Mesothelial cell of epicardium (in vitro differentiated cells): ENCODE measurements at regions not wholly inside any gene's neighbourhood (a gene's known extent, or its start where the extent isn't known, plus 50 kb on each side); places are given as distances from the start of the nearest gene placed in this dataset.
"Not testable (repeated sequence)": the region's sequence is repeated elsewhere in the genome, so short reads cannot be mapped to it uniquely, and the experiment has no call there.

ENCODE experiments used
- DNase-seq, 2 experiments: peaks; one replicate each; pipeline ENCODE4 v3.0.0; 2021; ENCODE audit warnings: low spot score in 2 of 2; ENCODE audit not compliant: unreplicated experiment in 2 of 2
- H3K27ac Mint-ChIP-seq: 2 replicates; pipeline ENCODE4 v1.8.0; 2021; ENCODE audit warnings: mixed read lengths
- H3K27me3 Mint-ChIP-seq: 2 replicates; pipeline ENCODE4 v1.8.0; 2021; ENCODE audit warnings: low read depth, mixed read lengths
- H3K36me3 Mint-ChIP-seq: 2 replicates; pipeline ENCODE4 v1.8.0; 2021; ENCODE audit warnings: mixed read lengths
- H3K4me1 Mint-ChIP-seq: 2 replicates; pipeline ENCODE4 v1.8.0; 2021; ENCODE audit warnings: mixed read lengths
- H3K4me3 Mint-ChIP-seq: 2 replicates; pipeline ENCODE4 v1.8.0; 2021; ENCODE audit warnings: mild to moderate bottlenecking, moderate library complexity, mixed read lengths
- H3K9me3 Mint-ChIP-seq: 2 replicates; pipeline ENCODE4 v1.8.0; 2021; ENCODE audit warnings: mixed read lengths
- CTCF ChIP-seq: fragments of 200-600 bp; sonication (generic); IDR thresholded peaks from one replicate; pipeline ENCODE4 v1.5.0; 2021; ENCODE audit warnings: antibody characterized with exemption; ENCODE audit not compliant: unreplicated experiment

GRCh38 chr14:105775349-105775923 is 249.1 kb downstream of the TMEM121 start:
- not testable (repeated sequence) for H3K4me1 Mint-ChIP-seq, H3K36me3 Mint-ChIP-seq, DNase-seq, H3K4me3 Mint-ChIP-seq, H3K27me3 Mint-ChIP-seq, H3K27ac Mint-ChIP-seq
- peaks cover 49% of the 10 kb centered on the region for H3K9me3 Mint-ChIP-seq

- not testable (repeated sequence) for DNase-seq, H3K4me3 Mint-ChIP-seq, H3K4me1 Mint-ChIP-seq, H3K27ac Mint-ChIP-seq, H3K36me3 Mint-ChIP-seq, H3K27me3 Mint-ChIP-seq
- H3K9me3 Mint-ChIP-seq = peaks cover 54% of the 10 kb centered on the region
Observed at GRCh38 chr14:105776112-105776511, 249.7 kb downstream of the TMEM121 start.

GRCh38 chr14:105776924-105777323 is 250.5 kb downstream of the TMEM121 start:
- DNase-seq = no peak
- Mint-ChIP-seq H3K4me1 (no peaks in the 10 kb centered on the region), H3K27ac (no peak overlapping the region), H3K9me3 (peaks cover 62% of the 10 kb centered on the region), H3K27me3 (no peaks in the 10 kb centered on the region), H3K4me3 (no peak overlapping the region), H3K36me3 (peaks cover 2% of the 10 kb centered on the region)
- no peak for TF ChIP-seq CTCF

- TF ChIP-seq CTCF = no peak
- Mint-ChIP-seq H3K9me3 (peaks cover 78% of the 10 kb centered on the region), H3K36me3 (no peaks in the 10 kb centered on the region), H3K4me1 (no peaks in the 10 kb centered on the region), H3K27ac (no peak overlapping the region), H3K27me3 (no peaks in the 10 kb centered on the region), H3K4me3 (no peak overlapping the region)
- no peak for DNase-seq
Observed at GRCh38 chr14:105783707-105784106, 257.3 kb downstream of the TMEM121 start.

- DNase-seq = no peak
- no peak for TF ChIP-seq CTCF
- peaks cover 6% of the 10 kb centered on the region for H3K36me3 Mint-ChIP-seq
- peaks cover 73% of the 10 kb centered on the region for H3K9me3 Mint-ChIP-seq
- H3K27ac Mint-ChIP-seq = no peak overlapping the region
- no peaks in the 10 kb centered on the region for H3K27me3 Mint-ChIP-seq
- no peaks in the 10 kb centered on the region for H3K4me1 Mint-ChIP-seq
- H3K4me3 Mint-ChIP-seq = no peak overlapping the region
Observed at GRCh38 chr14:105793836-105794235, 267.5 kb downstream of the TMEM121 start.

- Mint-ChIP-seq H3K27ac (no peak overlapping the region), H3K36me3 (peaks cover 6% of the 10 kb centered on the region), H3K9me3 (peaks cover 79% of the 10 kb centered on the region), H3K4me3 (no peak overlapping the region), H3K27me3 (no peaks in the 10 kb centered on the region), H3K4me1 (no peaks in the 10 kb centered on the region)
- no peak for TF ChIP-seq CTCF
- no peak for DNase-seq
Observed at GRCh38 chr14:105797546-105797945, 271.2 kb downstream of the TMEM121 start.

- H3K27ac Mint-ChIP-seq = no peak overlapping the region
- peaks cover 65% of the 10 kb centered on the region for H3K9me3 Mint-ChIP-seq
- no peaks in the 10 kb centered on the region for H3K4me1 Mint-ChIP-seq
- H3K4me3 Mint-ChIP-seq = no peak overlapping the region
- peaks cover 2% of the 10 kb centered on the region for H3K36me3 Mint-ChIP-seq
- H3K27me3 Mint-ChIP-seq = no peaks in the 10 kb centered on the region
- no peak for TF ChIP-seq CTCF
- DNase-seq = no peak
Observed at GRCh38 chr14:105805701-105806100, 279.3 kb downstream of the TMEM121 start.
